HUES6 (cell line): ENCODE measurements at regions not wholly inside any gene's neighbourhood (a gene's known extent, or its start where the extent isn't known, plus 50 kb on each side); places are given as distances from the start of the nearest gene placed in this dataset.
"Not testable (repeated sequence)": the region's sequence is repeated elsewhere in the genome, so short reads cannot be mapped to it uniquely, and the experiment has no call there.

Experiments
- H3K27ac ChIP-seq: 2 replicates; pipeline ENCODE4 v1.7.0; 2013; ENCODE audit warnings: low read depth, mild to moderate bottlenecking, low read length, inconsistent platforms
- H3K27me3 ChIP-seq: 2 replicates; pipeline ENCODE4 v1.6.1; 2013; ENCODE audit warnings: low read length; ENCODE audit not compliant: control insufficient read depth, insufficient read depth
- H3K36me3 ChIP-seq: 2 replicates; pipeline ENCODE4 v1.6.1; 2013; ENCODE audit warnings: low read length; ENCODE audit not compliant: control insufficient read depth, insufficient read depth
- H3K4me1 ChIP-seq: 2 replicates; pipeline ENCODE4 v1.6.1; 2013; ENCODE audit warnings: low read length; ENCODE audit not compliant: control insufficient read depth, insufficient read depth
- H3K4me3 ChIP-seq: 2 replicates; pipeline ENCODE4 v1.5.1; 2013; ENCODE audit warnings: low read depth, low read length
- H3K9ac ChIP-seq: one replicate; pipeline ENCODE4 v1.6.1; 2013; ENCODE audit warnings: mild to moderate bottlenecking, low read length
- H3K9me3 ChIP-seq: 2 replicates; pipeline ENCODE4 v1.6.1; 2013; ENCODE audit warnings: low read depth, low read length; ENCODE audit not compliant: control insufficient read depth, insufficient read depth

DNA sequence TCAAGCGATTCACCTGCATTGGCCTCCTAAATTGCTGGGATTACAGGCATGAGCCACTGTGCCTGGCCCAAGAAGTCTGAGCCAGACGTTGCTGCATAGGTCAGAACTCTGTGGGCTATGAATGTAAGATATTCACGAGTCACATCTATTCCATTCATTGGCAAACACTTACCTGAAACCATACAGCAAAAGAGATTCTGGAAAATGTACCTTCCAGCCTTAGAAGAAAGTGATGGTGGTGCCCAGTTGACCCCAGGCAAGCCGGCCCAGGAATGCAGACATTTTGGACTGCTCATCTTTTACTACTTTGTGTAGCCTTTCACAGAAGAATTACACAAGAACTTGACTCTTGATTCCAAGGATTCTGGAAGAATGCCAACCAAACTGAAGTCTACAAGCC, 135.6 kb upstream of the N4BP1 start:
- Histone ChIP-seq H3K9ac (no peak overlapping the region), H3K9me3 (peaks cover 7% of the 10 kb centered on the region), H3K4me3 (no peak overlapping the region)

GRCh38 chr16:48740964-48741363, 131.0 kb upstream of the N4BP1 start:
- Histone ChIP-seq H3K36me3 (no peaks in the 10 kb centered on the region), H3K27me3 (no peaks in the 10 kb centered on the region), H3K9me3 (peaks cover 7% of the 10 kb centered on the region), H3K27ac (no peak overlapping the region), H3K9ac (no peak overlapping the region), H3K4me3 (no peak overlapping the region), H3K4me1 (no peaks in the 10 kb centered on the region)

More for the DNA sequence above, 135.6 kb upstream of the N4BP1 start:
- Histone ChIP-seq H3K27me3 (no peaks in the 10 kb centered on the region; the same call in 1 of the 2 replicates), H3K27ac (no peak overlapping the region), H3K4me1 (no peaks in the 10 kb centered on the region), H3K36me3 (no peaks in the 10 kb centered on the region)

DNA sequence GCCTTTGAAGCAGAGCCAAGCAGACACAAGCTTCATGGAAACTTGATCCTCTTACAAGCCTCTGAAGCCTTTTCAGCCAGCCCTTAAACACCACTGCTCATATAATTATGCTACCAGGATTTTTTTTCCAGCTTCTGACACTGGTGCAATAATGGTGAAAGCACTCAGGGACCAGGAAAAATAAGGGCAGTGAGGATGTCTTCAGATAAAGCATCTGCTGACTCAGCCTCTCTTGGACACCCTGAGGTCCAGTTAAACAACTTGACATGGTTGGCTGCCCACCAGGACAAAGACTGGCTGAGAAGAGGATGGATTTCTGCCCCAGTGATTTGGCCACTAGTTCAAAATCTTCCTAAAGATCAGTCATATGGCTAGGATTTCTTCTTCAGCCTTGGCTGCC, 124.2 kb upstream of the N4BP1 start:
- no peak overlapping the region for H3K9ac ChIP-seq
- H3K9me3 ChIP-seq, result no peaks in the 10 kb centered on the region
- H3K4me3 ChIP-seq, result no peak overlapping the region
- H3K27me3 ChIP-seq, result 0 out of 2 replicates have a peak, but pooled peaks cover 2% of the 10 kb centered on the region
- no peak overlapping the region for H3K27ac ChIP-seq
- H3K4me1 ChIP-seq, result no peaks in the 10 kb centered on the region
- no peaks in the 10 kb centered on the region for H3K36me3 ChIP-seq

DNA sequence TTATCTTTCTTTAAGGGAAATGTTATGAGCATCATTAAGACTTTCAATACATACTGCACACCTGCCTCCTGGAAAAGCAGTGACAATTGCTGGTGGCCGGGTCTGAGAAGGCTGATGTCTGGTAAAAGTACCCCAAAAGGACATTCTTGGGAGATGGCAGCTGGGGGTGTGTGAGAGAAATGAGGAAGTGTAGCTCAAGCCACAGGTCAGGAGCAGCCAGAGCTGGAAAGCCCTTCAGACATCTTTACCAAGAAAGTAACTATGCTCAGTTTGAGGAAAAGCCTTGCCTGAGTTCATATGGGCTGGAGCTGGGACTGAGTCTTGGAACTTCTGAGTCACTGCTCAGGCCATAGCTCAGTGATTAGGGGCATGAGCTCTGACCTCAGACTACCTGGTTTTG, 94.7 kb upstream of the N4BP1 start:
- no peaks in the 10 kb centered on the region; the same call in 1 of the 2 replicates for H3K27me3 ChIP-seq
- H3K4me1 ChIP-seq, result no peaks in the 10 kb centered on the region
- no peaks in the 10 kb centered on the region for H3K9me3 ChIP-seq
- no peak overlapping the region for H3K9ac ChIP-seq
- H3K4me3 ChIP-seq, result no peak overlapping the region
- H3K36me3 ChIP-seq, result no peaks in the 10 kb centered on the region
- H3K27ac ChIP-seq, result no peak overlapping the region

- H3K4me3 ChIP-seq, result no peak overlapping the region
- H3K27me3 ChIP-seq, result peaks cover 12% of the 10 kb centered on the region; the same call in 1 of the 2 replicates
- no peak overlapping the region for H3K27ac ChIP-seq
- no peak overlapping the region for H3K9ac ChIP-seq
- no peaks in the 10 kb centered on the region for H3K9me3 ChIP-seq
- no peaks in the 10 kb centered on the region for H3K36me3 ChIP-seq
- H3K4me1 ChIP-seq, result no peaks in the 10 kb centered on the region
Measured at GRCh38 chr16:48687421-48688038, 77.5 kb upstream of the N4BP1 start.

GRCh38 chr16:48684148-48684547, 74.2 kb upstream of the N4BP1 start:
- Histone ChIP-seq H3K4me1 (peaks cover 3% of the 10 kb centered on the region; the same call in 1 of the 2 replicates), H3K4me3 (no peak overlapping the region), H3K27ac (no peak overlapping the region), H3K27me3 (peaks cover 3% of the 10 kb centered on the region; the same call in 1 of the 2 replicates), H3K9ac (no peak overlapping the region), H3K36me3 (no peaks in the 10 kb centered on the region), H3K9me3 (no peaks in the 10 kb centered on the region)

DNA sequence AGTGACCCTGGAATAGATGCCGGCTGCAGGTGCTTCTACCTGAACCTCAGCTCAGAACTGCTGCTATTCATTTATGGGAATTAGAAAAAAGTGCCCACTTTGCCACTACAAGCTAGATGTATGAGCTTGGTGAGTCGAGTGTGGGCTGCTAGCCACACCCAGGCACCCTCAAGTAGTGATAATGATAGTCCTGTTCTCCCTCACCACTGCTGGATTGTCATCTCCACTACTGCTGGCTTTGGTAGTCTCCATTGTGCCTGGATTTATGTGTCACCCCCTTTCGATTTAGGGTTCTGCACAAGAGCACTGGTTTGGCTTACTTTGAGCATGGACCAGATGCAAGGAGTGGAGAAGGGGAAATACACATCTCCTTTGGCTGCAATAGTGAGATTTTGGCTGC, 73.0 kb upstream of the N4BP1 start:
- H3K27ac ChIP-seq, result no peak overlapping the region
- H3K9ac ChIP-seq, result no peak overlapping the region
- H3K9me3 ChIP-seq, result no peaks in the 10 kb centered on the region
- no peak overlapping the region for H3K4me3 ChIP-seq
- H3K36me3 ChIP-seq, result no peaks in the 10 kb centered on the region
- peaks cover 3% of the 10 kb centered on the region; the same call in 1 of the 2 replicates for H3K4me1 ChIP-seq
- peaks cover 3% of the 10 kb centered on the region; the same call in 1 of the 2 replicates for H3K27me3 ChIP-seq

DNA sequence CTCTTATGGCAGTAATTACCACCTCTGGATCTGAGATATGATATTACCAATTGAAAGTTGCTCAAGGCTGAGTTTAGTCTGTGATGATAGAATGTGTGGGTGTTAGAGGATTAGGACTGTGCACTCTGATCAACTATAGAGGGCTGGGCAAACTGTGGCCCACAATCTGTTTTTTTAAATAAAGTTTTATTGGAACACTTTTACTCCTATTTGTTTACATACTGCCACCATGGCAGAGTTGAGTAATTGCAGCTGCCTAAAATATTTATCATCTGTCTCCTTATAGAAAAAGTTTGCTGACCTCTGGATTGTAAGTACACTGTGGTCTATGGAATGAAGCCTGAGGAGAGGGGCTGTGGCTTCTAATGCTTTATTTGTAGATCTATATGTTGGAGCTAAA, 71.5 kb upstream of the N4BP1 start:
- H3K4me1 ChIP-seq, result peaks cover 3% of the 10 kb centered on the region; the same call in 1 of the 2 replicates
- H3K36me3 ChIP-seq, result no peaks in the 10 kb centered on the region
- no peak overlapping the region for H3K9ac ChIP-seq
- no peaks in the 10 kb centered on the region for H3K9me3 ChIP-seq
- H3K27me3 ChIP-seq, result peaks cover 3% of the 10 kb centered on the region; the same call in 1 of the 2 replicates
- H3K27ac ChIP-seq, result no peak overlapping the region
- H3K4me3 ChIP-seq, result no peak overlapping the region

DNA sequence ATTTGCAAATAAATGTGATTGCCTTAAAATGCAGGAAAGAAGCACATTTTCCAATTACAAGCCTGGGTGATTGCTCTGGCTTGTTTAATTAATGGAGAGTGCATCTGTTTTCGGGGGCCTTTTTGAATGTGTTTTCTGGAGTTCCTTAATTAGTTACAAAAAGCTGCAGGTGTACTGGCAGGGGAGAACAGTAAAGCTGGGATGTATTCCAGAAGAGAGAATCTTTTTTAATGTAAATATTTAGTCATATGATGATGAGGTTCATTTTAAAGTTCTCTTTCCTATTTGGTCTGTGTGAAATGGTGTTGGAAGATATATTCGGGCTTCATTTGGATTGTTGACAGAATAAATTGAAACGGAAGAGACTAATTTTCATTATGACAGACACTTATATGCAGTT, 70.9 kb upstream of the N4BP1 start:
- no peak overlapping the region for H3K4me3 ChIP-seq
- H3K36me3 ChIP-seq, result no peaks in the 10 kb centered on the region

DNA sequence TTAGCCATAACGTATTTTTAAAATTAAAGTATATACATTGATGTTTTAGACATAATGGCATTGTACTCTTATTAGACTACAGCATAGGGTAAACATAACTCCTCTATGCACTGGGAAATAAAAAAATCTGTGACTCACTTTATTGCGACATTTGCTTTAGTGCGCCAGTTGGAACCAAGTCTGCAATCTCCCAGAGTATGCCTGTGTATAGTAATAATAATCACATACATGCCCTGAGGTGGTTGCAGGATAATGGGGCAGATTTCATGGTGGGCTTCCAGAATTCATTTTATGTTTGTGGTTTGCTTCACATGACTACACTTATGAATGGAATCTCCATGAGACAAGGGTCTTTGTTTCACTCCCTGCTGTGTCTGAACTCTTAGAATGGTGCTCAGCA, 66.9 kb upstream of the N4BP1 start:
- H3K36me3 ChIP-seq, result no peaks in the 10 kb centered on the region
- H3K27me3 ChIP-seq, result no peaks in the 10 kb centered on the region

More for the DNA sequence above, 70.9 kb upstream of the N4BP1 start:
- H3K4me1 ChIP-seq, result peaks cover 3% of the 10 kb centered on the region; the same call in 1 of the 2 replicates
- peaks cover 3% of the 10 kb centered on the region; the same call in 1 of the 2 replicates for H3K27me3 ChIP-seq
- no peaks in the 10 kb centered on the region for H3K9me3 ChIP-seq
- H3K27ac ChIP-seq, result no peak overlapping the region
- H3K9ac ChIP-seq, result no peak overlapping the region

DNA sequence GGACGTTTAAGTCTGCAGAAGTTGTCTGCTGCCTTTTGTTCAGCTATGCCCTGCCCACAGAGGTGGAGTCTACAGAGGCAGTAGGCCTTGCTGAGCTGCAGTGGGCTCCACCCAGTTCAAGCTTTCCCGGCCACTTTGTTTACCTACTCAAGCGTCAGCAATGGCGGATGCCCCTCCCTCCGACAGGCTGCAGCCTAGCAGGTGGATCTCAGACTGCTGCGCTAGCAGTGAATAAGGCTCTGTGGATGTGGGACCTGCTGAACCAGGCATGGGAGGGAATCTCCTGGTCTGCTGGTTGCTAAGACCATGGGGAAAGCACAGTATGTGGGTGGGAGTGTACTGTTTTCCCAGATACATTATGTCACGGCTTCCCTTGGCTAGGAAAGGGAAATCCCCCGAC, 58.2 kb upstream of the N4BP1 start:
- not testable (repeated sequence) for H3K27me3 ChIP-seq, H3K4me3 ChIP-seq, H3K27ac ChIP-seq, H3K36me3 ChIP-seq, H3K4me1 ChIP-seq, H3K9me3 ChIP-seq, H3K9ac ChIP-seq

More for the DNA sequence above, 66.9 kb upstream of the N4BP1 start:
- Histone ChIP-seq H3K4me1 (peaks cover 3% of the 10 kb centered on the region; the same call in 1 of the 2 replicates), H3K27ac (no peak overlapping the region), H3K4me3 (no peak overlapping the region), H3K9ac (no peak overlapping the region), H3K9me3 (no peaks in the 10 kb centered on the region)
